ENCODE measurements at regions not wholly inside any gene's neighbourhood (a gene's known extent, or its start where the extent isn't known, plus 50 kb on each side); places are given as distances from the start of the nearest gene placed in this dataset.
"Not testable (repeated sequence)": the region's sequence is repeated elsewhere in the genome, so short reads cannot be mapped to it uniquely, and the experiment has no call there.

DNA sequence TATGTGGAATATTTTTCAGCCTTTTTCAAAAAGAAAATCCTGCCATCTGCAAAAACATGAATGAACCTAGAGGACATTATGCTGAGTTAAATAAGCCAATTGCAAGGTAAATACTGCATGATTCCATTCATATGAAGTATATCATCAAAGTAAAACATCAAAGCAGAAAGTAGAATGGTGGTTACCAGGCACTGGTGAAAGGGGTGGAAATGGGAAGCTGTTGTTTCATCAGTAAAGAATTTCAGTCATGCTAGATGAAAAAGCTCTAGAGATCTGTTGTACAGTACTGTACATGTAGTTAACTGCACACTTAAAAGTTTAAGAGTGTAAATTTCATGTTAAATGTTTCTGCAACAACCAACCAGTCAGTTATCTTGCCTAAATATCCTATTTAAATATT lies 196.8 kb upstream of the ADGRL3 start:
- peaks cover 0 to 28% (median 6%) of the 10 kb centered on the region in 12 donors for H3K9me3 ChIP-seq
- no peak for ATAC-seq
- H3K27me3 ChIP-seq = no peaks in the 10 kb centered on the region
- no peaks in the 10 kb centered on the region for H3K36me3 ChIP-seq
- no peak overlapping the region for H3K27ac ChIP-seq
- DNase-seq = no peak
- TF ChIP-seq POLR2A (IDR thresholded peaks at IDR 0.05) = no peak
- intact Hi-C loops (cut with DNase I) = no loop called here
- H3K4me1 ChIP-seq = no peaks in the 10 kb centered on the region
- no peak overlapping the region for H3K4me3 ChIP-seq

DNA sequence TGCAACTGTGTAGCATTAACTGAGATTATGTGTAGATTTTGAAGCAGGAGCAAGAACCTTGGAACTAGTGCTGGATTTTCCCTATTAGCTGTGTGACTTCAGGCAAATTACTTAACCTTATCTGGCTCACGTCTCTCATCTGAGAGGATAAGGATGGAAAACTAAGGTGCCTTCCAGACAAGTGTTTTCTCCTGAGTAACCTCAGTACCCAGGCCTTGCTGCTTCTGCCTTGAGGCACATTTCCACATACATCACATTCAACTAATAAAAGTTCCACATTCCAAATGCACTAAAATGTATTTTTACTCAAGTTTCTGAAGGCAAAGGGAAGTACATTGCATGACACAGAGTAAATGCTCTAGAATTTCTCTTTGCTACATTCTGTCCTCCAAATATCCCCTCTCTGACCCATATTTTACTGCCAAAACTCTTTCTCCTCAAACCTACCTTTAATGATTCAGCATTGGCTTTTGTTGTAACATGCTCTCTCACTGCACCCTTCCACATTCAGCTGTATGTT lies 195.4 kb upstream of the ADGRL3 start:
- WGBS, 4 donors = 28 to 59% (median 46%) methylated on average over 1 of the region's 1 CpG
- intact Hi-C loops (cut with DNase I) = no loop called here
- Histone ChIP-seq H3K4me3 (no peak overlapping the region), H3K4me1 (no peaks in the 10 kb centered on the region), H3K36me3 (no peaks in the 10 kb centered on the region), H3K27ac (no peak overlapping the region), H3K9me3 (peaks cover 0 to 28% (median 6%) of the 10 kb centered on the region in 12 donors), H3K27me3 (no peaks in the 10 kb centered on the region)
- DNase-seq (no peak), ATAC-seq (no peak)
- TF ChIP-seq POLR2A (IDR thresholded peaks at IDR 0.05) = no peak
- TF ChIP-seq, protein P1, sequence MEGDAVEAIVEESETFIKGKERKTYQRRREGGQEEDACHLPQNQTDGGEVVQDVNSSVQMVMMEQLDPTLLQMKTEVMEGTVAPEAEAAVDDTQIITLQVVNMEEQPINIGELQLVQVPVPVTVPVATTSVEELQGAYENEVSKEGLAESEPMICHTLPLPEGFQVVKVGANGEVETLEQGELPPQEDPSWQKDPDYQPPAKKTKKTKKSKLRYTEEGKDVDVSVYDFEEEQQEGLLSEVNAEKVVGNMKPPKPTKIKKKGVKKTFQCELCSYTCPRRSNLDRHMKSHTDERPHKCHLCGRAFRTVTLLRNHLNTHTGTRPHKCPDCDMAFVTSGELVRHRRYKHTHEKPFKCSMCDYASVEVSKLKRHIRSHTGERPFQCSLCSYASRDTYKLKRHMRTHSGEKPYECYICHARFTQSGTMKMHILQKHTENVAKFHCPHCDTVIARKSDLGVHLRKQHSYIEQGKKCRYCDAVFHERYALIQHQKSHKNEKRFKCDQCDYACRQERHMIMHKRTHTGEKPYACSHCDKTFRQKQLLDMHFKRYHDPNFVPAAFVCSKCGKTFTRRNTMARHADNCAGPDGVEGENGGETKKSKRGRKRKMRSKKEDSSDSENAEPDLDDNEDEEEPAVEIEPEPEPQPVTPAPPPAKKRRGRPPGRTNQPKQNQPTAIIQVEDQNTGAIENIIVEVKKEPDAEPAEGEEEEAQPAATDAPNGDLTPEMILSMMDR (IDR thresholded peaks at IDR 0.05) = no peak

DNA sequence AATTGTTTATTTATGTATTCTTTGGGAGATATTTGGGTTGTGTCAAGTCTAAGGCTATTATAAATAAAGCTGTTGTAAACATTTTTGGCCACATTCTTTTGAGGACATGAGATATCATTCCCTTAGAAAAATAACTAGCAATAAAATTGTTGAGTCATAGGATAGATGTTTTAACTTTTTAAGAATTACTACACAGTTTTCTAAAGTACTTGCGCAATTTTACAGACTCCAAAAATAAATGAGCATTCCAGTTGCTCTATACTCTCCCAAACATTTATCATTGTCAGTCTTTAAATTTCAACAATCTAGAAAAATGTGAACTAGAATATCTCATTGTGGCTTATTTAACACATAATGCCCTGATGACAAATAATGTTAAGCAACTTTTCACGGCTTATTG lies 189.1 kb upstream of the ADGRL3 start:
- H3K36me3 ChIP-seq = no peaks in the 10 kb centered on the region
- no peaks in the 10 kb centered on the region for H3K27me3 ChIP-seq
- no peak overlapping the region for H3K27ac ChIP-seq
- TF ChIP-seq, protein P1 (IDR thresholded peaks at IDR 0.05) = no peak
- no peak for TF ChIP-seq POLR2A (IDR thresholded peaks at IDR 0.05)
- WGBS, 4 donors = 88 to 93% (median 89%) methylated on average over 2 of the region's 2 CpGs
- no peak overlapping the region for H3K4me3 ChIP-seq
- H3K4me1 ChIP-seq = no peaks in the 10 kb centered on the region
- no peak for ATAC-seq
- peaks cover 0 to 21% (median 3%) of the 10 kb centered on the region in 12 donors for H3K9me3 ChIP-seq
- DNase-seq = no peak
- intact Hi-C loops (cut with DNase I) = no loop called here

DNA sequence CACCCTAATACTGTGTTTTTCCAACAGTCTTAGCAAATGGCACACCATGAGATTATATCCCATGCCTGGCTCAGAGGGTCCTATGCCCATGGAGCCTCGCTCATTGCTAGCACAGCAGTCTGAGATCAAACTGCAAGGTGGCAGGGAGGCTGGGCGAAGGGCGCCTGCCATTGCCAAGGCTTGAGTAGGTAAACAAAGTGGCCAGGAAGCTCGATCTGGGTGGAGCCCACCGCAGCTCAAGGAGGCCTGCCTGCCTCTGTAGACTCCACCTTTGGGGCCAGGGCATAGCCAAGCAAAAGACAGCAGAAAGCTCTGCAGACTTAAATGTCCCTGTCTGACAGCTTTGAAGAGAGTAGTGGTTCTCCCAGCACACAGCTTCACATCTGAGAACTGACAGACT lies 188.2 kb upstream of the ADGRL3 start:
- DNase-seq; H3K4me3 ChIP-seq; H3K4me1 ChIP-seq; H3K27me3 ChIP-seq; H3K36me3 ChIP-seq; ATAC-seq; intact Hi-C loops (cut with DNase I); H3K27ac ChIP-seq: not testable (repeated sequence)
- WGBS, 4 donors = 76 to 92% (median 84%) methylated on average over 2 to 5 of the region's 5 CpGs
- peaks cover 0 to 25% (median 4%) of the 10 kb centered on the region in 12 donors for H3K9me3 ChIP-seq

DNA sequence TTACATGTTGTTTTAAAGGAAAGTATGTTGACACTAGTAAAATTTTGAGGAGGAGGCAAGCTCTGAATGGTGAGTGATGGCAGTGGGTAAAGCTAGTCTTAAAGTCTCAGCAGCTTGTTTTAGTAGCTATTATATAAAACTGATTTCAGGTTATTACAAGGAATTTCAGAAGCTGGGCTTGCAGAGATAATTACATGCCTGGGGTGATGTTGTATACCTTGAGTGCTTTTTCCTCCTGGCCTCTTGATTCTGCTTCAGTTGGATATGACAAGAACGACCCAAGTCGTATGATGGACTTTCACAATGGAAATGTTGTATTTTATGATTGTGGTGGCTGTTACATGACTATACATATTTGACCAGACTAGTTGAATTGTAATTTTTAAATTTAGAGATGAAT lies 175.5 kb upstream of the ADGRL3 start:
- no peak for ATAC-seq
- H3K9me3 ChIP-seq = peaks cover 0 to 6% (median 0%) of the 10 kb centered on the region in 12 donors
- WGBS, 4 donors = 86 to 96% (median 92%) methylated on average over 2 of the region's 2 CpGs
- DNase-seq = no peak
- no peaks in the 10 kb centered on the region for H3K27me3 ChIP-seq
- H3K4me1 ChIP-seq = no peaks in the 10 kb centered on the region
- no peak for TF ChIP-seq POLR2A (IDR thresholded peaks at IDR 0.05)
- TF ChIP-seq, protein P1 (IDR thresholded peaks at IDR 0.05) = no peak
- no peak overlapping the region for H3K4me3 ChIP-seq
- H3K27ac ChIP-seq = no peak overlapping the region
- no peaks in the 10 kb centered on the region for H3K36me3 ChIP-seq
- intact Hi-C loops (cut with DNase I) = no loop called here

Measured in heart left ventricle (tissue), 16 donors.